ENCODE measurements at regions not wholly inside any gene's neighbourhood (a gene's known extent, or its start where the extent isn't known, plus 50 kb on each side); places are given as distances from the start of the nearest gene placed in this dataset.
A peak's percentile ranks its signal among the peaks of the same experiment; 100 is the strongest.

- ChIA-PET CTCF (ENCODE audit: low intra/inter-chr PET ratio) (no interaction called here), POLR2A (no interaction called here)
- no peak overlapping the region for H2AFZ ChIP-seq (ENCODE audit: low read depth, low read length)
- H3K4me2 ChIP-seq (ENCODE audit: insufficient read depth, low read length) = no peak overlapping the region
- in situ Hi-C loops (cut with MboI) (no loop called here), intact Hi-C loops (cut with micrococcal nuclease) (no loop called here)
- H3K79me2 ChIP-seq (ENCODE audit: control insufficient read depth, insufficient read depth, low read length) = no peaks in the 10 kb centered on the region
- no peaks in the 10 kb centered on the region for H3K9me3 ChIP-seq (replicated peaks; ENCODE audit: control insufficient read depth, insufficient read depth, low read depth, low read length)
- no peak overlapping the region for H3K9ac ChIP-seq (ENCODE audit: insufficient read depth in 1 of 2, low read depth in 2 of 2, low read length in 2 of 2)
- H4K20me1 ChIP-seq (replicated peaks; ENCODE audit: control insufficient read depth, insufficient read depth, low read length) = no peaks in the 10 kb centered on the region
- no TSS peak for BruUV-seq (replicated peaks)
- H3K36me3 ChIP-seq (ENCODE audit: control insufficient read depth, insufficient read depth, low read length) = no peaks in the 10 kb centered on the region
- no peak for FAIRE-seq
- DNase-seq (ENCODE audit: extremely low read depth in 1 of 4, low spot score in 3 of 4) = no peak
- no peak overlapping the region for H3K4me3 ChIP-seq
- WGBS (ENCODE audit: insufficient coverage, low coverage, missing lambda C conversion rate) = 47% methylated on average over 4 of the region's 5 CpGs
- H3K27ac ChIP-seq (ENCODE audit: extremely low read depth, low read depth, low read length) = no peak overlapping the region
- H3K27me3 ChIP-seq (ENCODE audit: control insufficient read depth in 2 of 2, insufficient read depth in 2 of 2, low read length in 2 of 2) = no peaks in the 10 kb centered on the region; a peak in 1 of 5 replicates
- no peak for ATAC-seq
- no peaks in the 10 kb centered on the region for H3K9me1 ChIP-seq (ENCODE audit: control insufficient read depth, insufficient read depth, low read length)
- TF ChIP-seq RBFOX2 (IDR thresholded peaks at IDR 0.05; ENCODE audit: low read depth, low read length) (no peak), HDAC8 (tag; IDR thresholded peaks at IDR 0.05) (no peak)
- H3K4me1 ChIP-seq (replicated peaks in 1 of 2; ENCODE audit: control insufficient read depth in 2 of 2, insufficient read depth in 2 of 2, low read length in 2 of 2) = no peaks in the 10 kb centered on the region; a peak in 1 of 5 replicates
Measured at GRCh38 chrX:39704590-39704989, 393.2 kb downstream of the BCOR start.

- BruUV-seq (replicated peaks) = no TSS peak
- no peak for TF ChIP-seq SLC30A9 (CRISPR knock-in tag; IDR thresholded peaks at IDR 0.05)
- TF ChIP-seq ATF2 (CRISPR knock-in tag; IDR thresholded peaks at IDR 0.05) = no peak
- no peak for TF ChIP-seq NFRKB (IDR thresholded peaks at IDR 0.05; ENCODE audit: low read depth)
- peak; percentile 62 for TF ChIP-seq FOSL1 (tag; conservative IDR thresholded peaks at IDR 0.05)
- TF ChIP-seq JUND (IDR thresholded peaks at IDR 0.05; ENCODE audit: borderline replicate concordance, low read depth, low read length) = no peak
- TF ChIP-seq JUND (tag; IDR thresholded peaks at IDR 0.05; ENCODE audit: borderline replicate concordance, low read depth, low read length) = peak; percentile 49; the same call in 1 of the 3 replicates
- TF ChIP-seq NFIC (IDR thresholded peaks at IDR 0.05) = 0 out of 2 replicates have a peak, but pooled peaks have one; percentile 10
- peak in 1 of 2 experiments; percentile 28; a peak in 1 of 4 replicates for TF ChIP-seq RAD21 (CRISPR knock-in tag; conservative IDR thresholded peaks at IDR 0.05 in 1 of 2, IDR thresholded peaks at IDR 0.05 in 1 of 2)
- peak; percentile 19 to 33 (median 23); a peak in 3 of 6 replicates for TF ChIP-seq CTCF (IDR thresholded peaks at IDR 0.05 in 2 of 3, conservative IDR thresholded peaks at IDR 0.05 in 1 of 3; ENCODE audit: insufficient read depth in 2 of 3, low read depth in 1 of 3, low read length in 3 of 3)
- no peak for TF ChIP-seq HOXB6 (CRISPR knock-in tag; IDR thresholded peaks at IDR 0.05; ENCODE audit: borderline replicate concordance)
Measured at GRCh38 chrX:39705290-39705689, 392.5 kb downstream of the BCOR start.

More at GRCh38 chrX:39705290-39705689, 392.5 kb downstream of the BCOR start:
- peak; percentile 79 for ATAC-seq
- Histone ChIP-seq H3K4me3 (no peak overlapping the region), H3K9me1 (ENCODE audit: control insufficient read depth, insufficient read depth, low read length) (no peaks in the 10 kb centered on the region), H3K79me2 (ENCODE audit: control insufficient read depth, insufficient read depth, low read length) (no peaks in the 10 kb centered on the region), H3K36me3 (ENCODE audit: control insufficient read depth, insufficient read depth, low read length) (no peaks in the 10 kb centered on the region), H2AFZ (ENCODE audit: low read depth, low read length) (no peak overlapping the region), H3K4me2 (ENCODE audit: insufficient read depth, low read length) (no peak overlapping the region), H3K27me3 (ENCODE audit: control insufficient read depth in 2 of 2, insufficient read depth in 2 of 2, low read length in 2 of 2) (no peaks in the 10 kb centered on the region; a peak in 1 of 5 replicates), H3K4me1 (replicated peaks in 1 of 2; ENCODE audit: control insufficient read depth in 2 of 2, insufficient read depth in 2 of 2, low read length in 2 of 2) (no peaks in the 10 kb centered on the region; a peak in 1 of 5 replicates), H3K9ac (ENCODE audit: insufficient read depth in 1 of 2, low read depth in 2 of 2, low read length in 2 of 2) (no peak overlapping the region), H4K20me1 (replicated peaks; ENCODE audit: control insufficient read depth, insufficient read depth, low read length) (no peaks in the 10 kb centered on the region), H3K9me3 (replicated peaks; ENCODE audit: control insufficient read depth, insufficient read depth, low read depth, low read length) (no peaks in the 10 kb centered on the region), H3K27ac (ENCODE audit: extremely low read depth, low read depth, low read length) (no peak overlapping the region)
- CTCF ChIA-PET (ENCODE audit: low intra/inter-chr PET ratio) = no interaction called here
- intact Hi-C loops (cut with micrococcal nuclease) = no loop called here
- in situ Hi-C loops (cut with MboI) = no loop called here
- 0% methylated on average over 2 of the region's 2 CpGs for WGBS (ENCODE audit: insufficient coverage, low coverage, missing lambda C conversion rate)
- no peak for FAIRE-seq
- POLR2A ChIA-PET = no interaction called here
- DNase-seq (ENCODE audit: extremely low read depth in 1 of 4, low spot score in 3 of 4) = peak in 2 of 4 experiments; percentile 18 to 25
